HL-60 (cell line): ENCODE measurements at regions not wholly inside any gene's neighbourhood (a gene's known extent, or its start where the extent isn't known, plus 50 kb on each side); places are given as distances from the start of the nearest gene placed in this dataset.

Experiments used
- DNase-seq, 2 experiments: peaks; one replicate each; pipeline ENCODE4 v3.0.0-alpha.2; 2010 to 2020; ENCODE audit warnings: low read depth in 1 of 2, low spot score in 1 of 2
- H3K27ac ChIP-seq: fragments of 250-450 bp; sonication (Bioruptor Pico); replicated peaks from 2 replicates; pipeline ENCODE4 v1.5.1; 2020; ENCODE audit warnings: mild to moderate bottlenecking, moderate library complexity
- H3K27me3 ChIP-seq: fragments of 250-450 bp; sonication (Bioruptor Pico); 2 replicates; pipeline ENCODE4 v1.5.1; 2021; ENCODE audit warnings: mild to moderate bottlenecking, moderate library complexity; ENCODE audit not compliant: insufficient read depth, poor library complexity, severe bottlenecking
- H3K4me3 ChIP-seq: replicated peaks from 2 replicates; pipeline ENCODE4 v1.5.1; 2011; ENCODE audit warnings: mild to moderate bottlenecking, control low read depth, low read length; ENCODE audit not compliant: insufficient read depth
- CTCF ChIP-seq: IDR thresholded peaks from one replicate; pipeline ENCODE4 v1.5.1; 2011; ENCODE audit warnings: low read length, control low read depth, inconsistent platforms; ENCODE audit not compliant: insufficient read depth
- GABPA ChIP-seq: IDR thresholded peaks from 2 replicates; pipeline ENCODE4 v1.6.1; 2012; ENCODE audit warnings: low read depth
- POLR2AphosphoS5 ChIP-seq: IDR thresholded peaks from 2 replicates; pipeline ENCODE4 v1.6.1; 2012; ENCODE audit warnings: low read depth
- REST ChIP-seq: IDR thresholded peaks from 2 replicates; pipeline ENCODE4 v1.6.1; 2012; ENCODE audit warnings: low read depth; ENCODE audit not compliant: insufficient replicate concordance
- SPI1 ChIP-seq: IDR thresholded peaks from 2 replicates; pipeline ENCODE4 v1.6.1; 2012; ENCODE audit warnings: low read depth, mild to moderate bottlenecking, borderline replicate concordance

DNA sequence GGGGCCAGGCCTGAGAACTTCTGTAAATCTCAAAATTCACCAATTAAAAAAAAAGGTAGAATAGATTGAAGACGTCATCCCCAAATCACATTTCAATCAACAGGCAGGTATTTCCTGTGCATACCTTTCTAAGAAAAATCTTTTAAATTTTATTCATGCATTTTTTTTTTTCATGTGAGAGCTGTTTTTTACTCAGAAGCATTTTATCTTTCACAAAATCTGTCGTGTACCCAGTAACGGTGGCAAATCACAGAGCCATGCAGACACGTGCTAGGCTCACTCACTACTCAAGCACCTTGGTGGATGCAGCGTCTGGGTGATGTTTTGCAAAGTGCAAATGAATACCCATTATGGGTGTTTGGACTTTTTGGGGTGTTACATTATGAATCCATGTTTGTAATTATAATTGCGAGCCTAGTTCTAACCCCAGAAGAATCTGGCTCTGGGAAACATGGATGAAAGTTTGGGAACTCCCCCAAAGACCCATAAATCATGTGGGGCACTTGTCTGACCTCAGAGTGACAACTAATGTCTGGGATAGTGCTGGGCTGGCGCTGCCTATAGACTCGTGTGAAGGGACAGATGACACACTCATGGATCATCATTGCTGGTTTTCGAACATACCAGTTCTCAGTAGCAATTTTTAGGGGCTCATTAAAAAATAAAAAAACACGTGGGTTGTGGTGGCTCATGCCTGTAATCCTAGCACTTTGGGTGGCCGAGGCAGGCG lies 335.2 kb downstream of the LPIN1 start:
- Histone ChIP-seq H3K4me3 (no peak overlapping the region), H3K27me3 (no peaks in the 10 kb centered on the region), H3K27ac (no peak overlapping the region)
- no peak for TF ChIP-seq SPI1
- no peak for TF ChIP-seq REST
- no peak for TF ChIP-seq CTCF
- no peak for TF ChIP-seq GABPA
- no peak for TF ChIP-seq POLR2AphosphoS5
- DNase-seq = no peak

- Histone ChIP-seq H3K27me3 (no peaks in the 10 kb centered on the region), H3K27ac (no peak overlapping the region), H3K4me3 (no peak overlapping the region)
- TF ChIP-seq SPI1 (no peak), GABPA (no peak), REST (no peak), POLR2AphosphoS5 (no peak), CTCF (no peak)
- DNase-seq = no peak
These were observed 336.7 kb downstream of the LPIN1 start for GRCh38 chr2:12083081-12083581.

DNA sequence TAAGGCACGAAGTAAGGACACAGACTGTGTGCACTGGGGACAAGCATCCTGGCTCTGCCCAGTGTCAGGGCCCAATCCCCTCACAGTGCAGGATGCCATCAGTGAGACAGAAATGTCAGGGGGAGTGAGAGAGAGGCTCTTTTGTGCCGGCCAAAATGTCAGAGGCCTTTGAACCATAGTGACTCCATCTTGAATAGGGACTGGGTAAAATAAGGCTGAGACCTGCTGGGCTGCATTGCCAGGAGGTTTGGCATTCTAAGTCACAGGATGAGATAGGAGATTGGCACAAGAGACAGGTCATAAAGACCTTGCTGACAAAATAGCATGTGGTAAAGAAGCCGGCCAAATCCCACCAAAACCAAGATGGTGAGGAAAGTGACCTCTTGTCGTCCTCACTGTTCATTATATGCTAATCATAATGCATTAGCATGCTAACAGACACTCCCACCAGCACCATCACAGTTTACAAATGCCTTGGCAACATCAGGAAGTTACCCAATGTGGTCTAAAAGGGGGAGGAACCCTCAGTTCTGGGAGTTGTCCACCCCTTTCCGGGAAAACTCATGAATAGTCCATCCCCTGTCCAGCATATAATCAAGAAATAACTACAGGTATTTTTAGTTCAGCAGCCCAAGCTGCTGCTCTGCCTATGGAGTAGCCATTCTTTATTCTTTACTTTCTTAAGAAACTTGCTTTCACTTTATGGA lies 337.4 kb downstream of the LPIN1 start:
- H3K27ac ChIP-seq = no peak overlapping the region

More for the DNA sequence above, 337.4 kb downstream of the LPIN1 start:
- no peak for TF ChIP-seq POLR2AphosphoS5
- TF ChIP-seq GABPA = no peak
- TF ChIP-seq SPI1 = no peak
- TF ChIP-seq REST = no peak
- no peak for TF ChIP-seq CTCF
- Histone ChIP-seq H3K4me3 (no peak overlapping the region), H3K27me3 (no peaks in the 10 kb centered on the region)
- DNase-seq = no peak
